ENCODE measurements at regions not wholly inside any gene's neighbourhood (a gene's known extent, or its start where the extent isn't known, plus 50 kb on each side); places are given as distances from the start of the nearest gene placed in this dataset.

GRCh38 chrX:108945883-108946523, 209.6 kb upstream of the IRS4 start:
- no peak for TF ChIP-seq POLR2A (IDR thresholded peaks at IDR 0.05)
- no peak for TF ChIP-seq CTCF (IDR thresholded peaks at IDR 0.05)
- no peak for TF ChIP-seq POLR2AphosphoS5 (IDR thresholded peaks at IDR 0.05)
